ENCODE measurements at regions not wholly inside any gene's neighbourhood (a gene's known extent, or its start where the extent isn't known, plus 50 kb on each side); places are given as distances from the start of the nearest gene placed in this dataset.
"Not testable (repeated sequence)": the region's sequence is repeated elsewhere in the genome, so short reads cannot be mapped to it uniquely, and the experiment has no call there.

DNA sequence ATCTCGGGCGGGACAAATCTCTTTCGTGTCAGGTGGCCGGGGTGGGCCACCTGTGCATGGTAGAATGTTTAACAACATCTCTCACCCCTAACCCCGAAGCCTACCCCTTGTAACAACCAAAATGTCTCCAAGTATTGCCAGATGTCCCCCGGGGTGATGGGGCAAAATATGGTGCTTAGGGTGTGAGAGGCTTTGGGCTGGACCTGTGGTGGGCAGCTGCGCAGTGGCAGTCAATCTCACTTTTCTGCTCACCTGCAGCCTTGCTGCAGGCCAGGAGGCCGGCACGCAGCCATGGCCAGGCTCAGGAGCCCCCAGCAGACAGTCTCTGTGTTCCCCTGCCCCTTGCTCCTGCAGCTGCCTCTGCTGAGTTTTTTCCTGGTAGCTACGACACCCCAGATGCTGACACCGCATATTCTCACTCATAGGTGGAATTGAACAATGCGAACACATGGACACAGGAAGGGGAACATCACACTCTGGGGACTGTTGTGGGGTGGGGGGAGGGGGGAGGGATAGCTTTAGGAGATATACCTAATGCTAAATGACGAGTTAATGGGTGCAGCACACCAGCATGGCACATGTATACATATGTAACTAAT is 265.5 kb downstream of the NPHP4 start:
- H3K4me3 ChIP-seq (ENCODE audit: low read length); H3K4me1 ChIP-seq (ENCODE audit: insufficient read depth, low read length); H3K9ac ChIP-seq (ENCODE audit: low read depth, low read length); H3K9me3 ChIP-seq (ENCODE audit: insufficient read depth, low read depth, low read length); H3K27ac ChIP-seq (ENCODE audit: low read length); H3K36me3 ChIP-seq (ENCODE audit: insufficient read depth, low read depth, low read length); H3K27me3 ChIP-seq (ENCODE audit: insufficient read depth, low read length): not testable (repeated sequence)

DNA sequence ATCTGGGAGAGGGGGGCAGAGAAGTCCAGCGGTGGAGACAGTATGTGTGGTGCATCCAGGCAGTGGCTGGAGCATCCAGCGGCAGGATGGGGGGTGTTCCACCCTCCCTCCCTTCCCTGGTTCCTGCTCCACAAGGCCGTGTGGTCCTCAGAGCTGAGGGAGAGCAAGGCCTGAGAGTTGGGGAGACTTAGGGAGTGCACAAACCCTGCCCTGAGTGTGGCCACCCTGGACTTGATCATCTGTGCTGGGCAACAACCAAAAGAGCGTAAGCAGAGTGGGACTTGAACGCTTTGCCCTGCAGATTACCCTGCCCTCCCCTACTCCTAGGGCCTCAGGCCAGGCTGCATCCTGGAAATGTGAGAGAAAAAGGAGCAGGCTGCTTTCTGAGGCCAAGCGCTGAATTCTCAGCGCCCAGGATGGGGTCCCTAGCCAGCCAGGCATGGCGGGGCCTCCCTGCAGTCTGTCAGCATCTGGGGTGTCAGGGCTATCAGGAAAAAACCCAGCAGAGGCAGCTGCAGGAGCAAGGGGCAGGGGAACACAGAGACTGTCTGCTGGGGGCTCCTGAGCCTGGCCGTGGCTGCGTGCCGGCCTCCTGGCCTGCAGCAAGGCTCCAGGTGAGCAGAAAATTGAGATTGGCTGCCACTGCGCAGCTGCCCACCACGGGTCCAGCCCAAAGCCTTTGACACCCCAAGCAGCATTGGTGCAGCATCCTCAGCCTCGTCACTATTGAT is 266.2 kb downstream of the NPHP4 start:
- no peaks in the 10 kb centered on the region for H3K9me3 ChIP-seq (ENCODE audit: insufficient read depth, low read depth, low read length)
- no peak overlapping the region for H3K27ac ChIP-seq (ENCODE audit: low read length)
- H3K27me3 ChIP-seq (ENCODE audit: insufficient read depth, low read length): no peaks in the 10 kb centered on the region
- no peaks in the 10 kb centered on the region for H3K36me3 ChIP-seq (ENCODE audit: insufficient read depth, low read depth, low read length)
- no peak overlapping the region for H3K9ac ChIP-seq (ENCODE audit: low read depth, low read length)
- peaks cover 4% of the 10 kb centered on the region; the same call in 1 of the 2 replicates for H3K4me1 ChIP-seq (ENCODE audit: insufficient read depth, low read length)
- no peak overlapping the region for H3K4me3 ChIP-seq (ENCODE audit: low read length)

DNA sequence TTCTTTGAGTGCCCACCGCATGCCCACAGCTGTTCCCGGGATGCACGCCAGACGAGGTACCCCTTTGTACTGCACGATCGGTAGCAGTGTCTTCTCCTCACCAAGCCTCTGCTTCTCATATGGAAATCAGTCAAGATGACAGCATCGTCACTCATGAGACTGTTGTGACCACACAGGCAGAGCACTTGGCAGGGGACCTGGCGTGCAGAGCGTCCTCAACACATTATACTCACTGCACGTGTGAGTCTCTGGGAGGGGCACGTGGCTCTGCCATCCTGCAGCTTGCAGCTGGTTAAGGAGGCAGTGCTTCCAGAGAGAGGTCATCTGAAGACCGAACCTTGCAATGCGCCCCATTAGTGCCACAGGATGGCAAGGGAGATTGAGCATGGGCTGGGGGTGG is 266.8 kb downstream of the NPHP4 start:
- no peaks in the 10 kb centered on the region for H3K9me3 ChIP-seq (ENCODE audit: insufficient read depth, low read depth, low read length)
- no peak overlapping the region for H3K9ac ChIP-seq (ENCODE audit: low read depth, low read length)
- H3K36me3 ChIP-seq (ENCODE audit: insufficient read depth, low read depth, low read length): no peaks in the 10 kb centered on the region
- no peak overlapping the region for H3K4me3 ChIP-seq (ENCODE audit: low read length)
- peaks cover 4% of the 10 kb centered on the region; the same call in 1 of the 2 replicates for H3K4me1 ChIP-seq (ENCODE audit: insufficient read depth, low read length)
- no peak overlapping the region for H3K27ac ChIP-seq (ENCODE audit: low read length)
- H3K27me3 ChIP-seq (ENCODE audit: insufficient read depth, low read length): no peaks in the 10 kb centered on the region

DNA sequence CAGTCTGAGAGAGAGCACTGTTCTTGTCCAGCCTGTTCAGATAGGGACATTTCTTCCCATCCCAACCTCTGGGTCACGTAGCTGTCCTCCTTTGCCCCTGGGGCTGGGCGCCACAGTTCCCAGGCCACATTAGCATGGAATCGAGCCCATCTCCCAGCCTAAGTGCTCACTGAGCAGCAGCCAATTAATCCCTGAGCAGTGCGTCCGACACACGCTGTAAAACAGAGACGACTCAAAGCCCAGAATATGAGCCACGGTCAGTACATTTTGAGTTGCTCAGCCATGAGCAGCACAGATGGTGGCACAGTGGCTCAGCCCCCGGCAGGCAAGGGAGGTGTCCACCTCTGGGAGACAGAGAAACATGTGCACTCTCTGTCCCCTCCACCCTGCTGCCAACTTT is 267.4 kb downstream of the NPHP4 start:
- Histone ChIP-seq H3K9ac (ENCODE audit: low read depth, low read length) (no peak overlapping the region), H3K27ac (ENCODE audit: low read length) (no peak overlapping the region), H3K27me3 (ENCODE audit: insufficient read depth, low read length) (no peaks in the 10 kb centered on the region), H3K4me3 (ENCODE audit: low read length) (no peak overlapping the region), H3K36me3 (ENCODE audit: insufficient read depth, low read depth, low read length) (no peaks in the 10 kb centered on the region), H3K4me1 (ENCODE audit: insufficient read depth, low read length) (peaks cover 4% of the 10 kb centered on the region; the same call in 1 of the 2 replicates), H3K9me3 (ENCODE audit: insufficient read depth, low read depth, low read length) (no peaks in the 10 kb centered on the region)

DNA sequence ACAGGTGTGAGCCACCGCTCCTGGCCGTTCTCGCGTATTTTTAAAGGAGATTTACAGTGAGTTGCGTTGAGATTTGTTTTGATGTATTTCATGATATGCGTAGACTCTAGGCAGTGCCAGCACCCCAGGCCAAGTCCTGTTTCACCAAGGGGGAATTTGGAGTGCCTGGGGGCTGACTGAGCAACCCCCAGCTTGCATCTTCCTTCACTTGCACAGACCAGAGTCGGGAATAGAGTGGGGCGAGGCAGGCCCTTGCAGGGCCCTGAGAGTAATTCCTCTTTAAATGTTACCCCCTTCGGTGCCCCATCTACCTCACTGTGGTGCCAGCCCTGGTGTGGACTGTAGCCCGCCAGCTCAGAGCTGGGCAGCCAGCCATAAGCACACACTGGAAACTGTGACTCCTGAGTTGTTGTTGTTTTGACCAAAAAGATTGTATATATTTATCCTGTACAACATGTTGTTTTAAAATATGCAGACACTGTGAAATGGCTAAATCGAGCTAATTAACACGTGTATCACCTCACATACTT is 269.5 kb downstream of the NPHP4 start:
- Histone ChIP-seq H3K4me1 (ENCODE audit: insufficient read depth, low read length) (peaks cover 7% of the 10 kb centered on the region; the same call in 1 of the 2 replicates), H3K27ac (ENCODE audit: low read length) (no peak overlapping the region), H3K36me3 (ENCODE audit: insufficient read depth, low read depth, low read length) (no peaks in the 10 kb centered on the region), H3K9me3 (ENCODE audit: insufficient read depth, low read depth, low read length) (no peaks in the 10 kb centered on the region), H3K4me3 (ENCODE audit: low read length) (no peak overlapping the region), H3K9ac (ENCODE audit: low read depth, low read length) (no peak overlapping the region), H3K27me3 (ENCODE audit: insufficient read depth, low read length) (no peaks in the 10 kb centered on the region)

DNA sequence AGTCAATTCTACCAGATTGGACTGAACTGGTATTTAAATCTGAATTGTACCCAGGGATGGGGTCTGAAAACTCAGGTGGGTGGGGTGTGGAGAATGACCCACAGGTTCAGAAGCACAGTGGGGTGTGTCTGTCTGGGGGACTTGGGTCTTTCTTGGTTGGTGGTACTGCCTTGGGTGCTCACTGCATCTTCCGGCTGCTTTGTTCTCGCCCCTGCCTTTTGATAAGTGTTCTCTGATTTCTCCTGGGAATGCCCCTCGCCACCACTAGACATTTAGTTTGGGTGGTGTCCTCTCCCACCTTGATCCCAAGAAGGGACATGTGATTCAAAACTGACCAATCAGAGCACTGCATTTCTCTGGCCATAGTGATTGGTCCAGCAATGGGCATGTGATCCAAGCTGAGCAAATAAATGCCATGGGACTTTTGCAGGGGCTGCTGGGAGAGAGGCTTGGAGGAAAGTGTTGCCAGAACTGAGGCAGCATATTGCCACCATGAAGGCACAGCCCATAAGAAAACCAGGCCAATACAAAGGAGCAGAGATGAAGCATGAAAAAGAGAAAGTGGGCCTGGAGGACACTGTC is 270.5 kb downstream of the NPHP4 start:
- H3K4me3 ChIP-seq (ENCODE audit: low read length): no peak overlapping the region
- H3K9ac ChIP-seq (ENCODE audit: low read depth, low read length): no peak overlapping the region
- H3K36me3 ChIP-seq (ENCODE audit: insufficient read depth, low read depth, low read length): no peaks in the 10 kb centered on the region
- no peak overlapping the region for H3K27ac ChIP-seq (ENCODE audit: low read length)
- H3K4me1 ChIP-seq (ENCODE audit: insufficient read depth, low read length): peaks cover 14% of the 10 kb centered on the region; the same call in 1 of the 2 replicates
- H3K9me3 ChIP-seq (ENCODE audit: insufficient read depth, low read depth, low read length): no peaks in the 10 kb centered on the region
- H3K27me3 ChIP-seq (ENCODE audit: insufficient read depth, low read length): no peaks in the 10 kb centered on the region

DNA sequence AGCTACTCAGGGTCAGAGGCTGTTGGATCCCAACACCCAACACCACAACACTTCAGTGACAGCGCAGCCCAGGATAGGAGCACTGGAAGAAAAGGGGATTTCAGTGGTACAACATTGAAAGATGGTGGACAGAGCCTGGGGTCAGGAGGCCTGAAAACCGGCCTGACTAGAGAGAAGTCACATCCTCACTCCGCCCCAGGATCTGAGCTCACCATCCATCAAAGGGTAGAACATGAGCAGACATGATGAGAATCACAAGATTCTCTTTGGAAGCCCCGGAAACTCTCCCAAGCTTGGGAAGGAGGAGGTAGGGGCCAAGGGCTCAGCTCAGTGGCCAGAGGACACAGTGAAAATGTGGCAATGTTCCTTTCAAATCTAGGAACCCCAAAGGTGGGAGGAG is 271.3 kb downstream of the NPHP4 start:
- Histone ChIP-seq H3K36me3 (ENCODE audit: insufficient read depth, low read depth, low read length) (no peaks in the 10 kb centered on the region), H3K27ac (ENCODE audit: low read length) (no peak overlapping the region), H3K9me3 (ENCODE audit: insufficient read depth, low read depth, low read length) (no peaks in the 10 kb centered on the region), H3K27me3 (ENCODE audit: insufficient read depth, low read length) (no peaks in the 10 kb centered on the region), H3K4me1 (ENCODE audit: insufficient read depth, low read length) (peaks cover 14% of the 10 kb centered on the region; the same call in 1 of the 2 replicates), H3K9ac (ENCODE audit: low read depth, low read length) (no peak overlapping the region), H3K4me3 (ENCODE audit: low read length) (no peak overlapping the region)

DNA sequence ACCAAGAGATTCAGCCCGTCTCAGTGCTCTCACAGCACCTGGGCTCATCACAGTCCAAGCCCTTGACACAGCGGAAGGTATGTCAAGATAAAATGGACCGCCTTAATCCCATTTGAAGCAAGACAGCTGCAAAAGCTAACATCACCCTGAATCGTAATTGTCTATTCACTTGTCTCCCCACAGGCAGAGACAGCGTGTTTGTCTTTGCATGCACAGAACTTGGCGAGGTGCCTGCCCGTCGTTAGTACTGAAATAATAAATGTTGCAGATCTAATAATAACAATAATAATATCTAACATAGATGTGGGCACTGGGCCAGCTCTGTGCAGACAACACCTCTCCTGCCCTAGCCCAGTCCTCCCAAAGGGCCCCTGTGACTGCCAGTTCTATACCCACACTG is 271.7 kb downstream of the NPHP4 start:
- Histone ChIP-seq H3K27me3 (ENCODE audit: insufficient read depth, low read length) (no peaks in the 10 kb centered on the region), H3K9ac (ENCODE audit: low read depth, low read length) (no peak overlapping the region), H3K27ac (ENCODE audit: low read length) (no peak overlapping the region), H3K9me3 (ENCODE audit: insufficient read depth, low read depth, low read length) (no peaks in the 10 kb centered on the region), H3K4me1 (ENCODE audit: insufficient read depth, low read length) (peaks cover 14% of the 10 kb centered on the region; the same call in 1 of the 2 replicates), H3K4me3 (ENCODE audit: low read length) (no peak overlapping the region), H3K36me3 (ENCODE audit: insufficient read depth, low read depth, low read length) (no peaks in the 10 kb centered on the region)

DNA sequence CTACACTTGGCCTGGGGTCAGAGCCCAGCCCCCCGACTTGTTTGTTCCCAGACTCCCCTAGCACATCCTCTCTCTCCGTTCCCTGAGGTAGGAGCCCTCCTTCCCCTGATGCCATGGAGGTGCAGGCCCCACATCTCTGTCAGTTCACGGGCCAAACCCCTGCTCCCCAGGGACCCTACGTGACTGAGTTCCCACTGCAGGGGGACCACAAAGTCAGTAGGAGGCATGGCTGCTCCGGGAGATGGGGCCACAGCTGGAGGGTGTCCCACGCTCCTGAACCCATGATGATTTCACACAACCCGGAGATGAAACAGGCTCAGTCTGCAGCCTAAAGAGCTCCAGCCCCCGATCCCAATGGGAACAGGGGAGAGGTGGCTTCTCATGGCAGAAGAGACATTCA is 272.2 kb downstream of the NPHP4 start:
- Histone ChIP-seq H3K4me3 (ENCODE audit: low read length) (no peak overlapping the region), H3K9me3 (ENCODE audit: insufficient read depth, low read depth, low read length) (no peaks in the 10 kb centered on the region), H3K4me1 (ENCODE audit: insufficient read depth, low read length) (peaks cover 14% of the 10 kb centered on the region; the same call in 1 of the 2 replicates), H3K9ac (ENCODE audit: low read depth, low read length) (no peak overlapping the region), H3K36me3 (ENCODE audit: insufficient read depth, low read depth, low read length) (no peaks in the 10 kb centered on the region), H3K27ac (ENCODE audit: low read length) (no peak overlapping the region), H3K27me3 (ENCODE audit: insufficient read depth, low read length) (no peaks in the 10 kb centered on the region)

DNA sequence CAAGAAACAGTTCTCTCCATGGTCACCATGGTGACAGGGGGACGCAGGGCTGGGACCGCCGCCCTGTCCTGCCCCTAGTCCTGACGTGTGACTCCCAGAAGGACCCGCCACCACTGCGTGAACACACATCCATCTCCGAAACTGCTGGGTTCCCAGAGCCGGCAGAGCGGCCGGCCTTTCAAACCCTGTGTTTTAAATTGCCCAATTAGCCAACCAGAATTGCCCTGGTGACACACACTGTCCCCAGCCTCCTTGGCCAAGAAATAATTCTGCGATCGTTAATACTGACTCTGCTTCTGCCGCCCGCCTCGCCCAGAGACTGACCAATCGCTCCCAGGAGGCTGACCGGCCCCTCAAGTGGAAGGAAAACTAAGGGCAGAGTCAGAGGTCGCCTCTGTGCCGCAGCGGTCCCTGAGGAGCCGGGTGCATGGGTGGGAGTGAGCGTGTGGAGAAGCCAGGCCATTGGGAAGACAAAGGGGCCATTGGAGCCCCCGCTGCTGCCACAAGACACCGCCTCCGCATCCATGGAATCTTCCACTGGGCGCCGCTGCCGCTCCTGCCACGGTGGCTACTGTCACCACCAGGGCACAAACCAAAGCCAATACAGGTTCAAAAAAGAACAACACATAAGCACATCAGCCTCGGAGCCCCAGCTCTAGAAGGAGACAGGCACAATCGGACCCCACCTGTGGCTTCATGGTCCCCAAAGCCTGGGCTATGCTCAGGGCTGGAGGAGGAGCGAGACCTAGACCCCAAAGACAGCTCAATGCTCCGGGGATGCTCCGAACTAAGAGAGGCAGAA is 273.2 kb downstream of the NPHP4 start:
- Histone ChIP-seq H3K4me3 (ENCODE audit: low read length) (no peak overlapping the region), H3K4me1 (ENCODE audit: insufficient read depth, low read length) (peaks cover 14% of the 10 kb centered on the region; the same call in 1 of the 2 replicates), H3K9ac (ENCODE audit: low read depth, low read length) (no peak overlapping the region), H3K9me3 (ENCODE audit: insufficient read depth, low read depth, low read length) (no peaks in the 10 kb centered on the region), H3K27me3 (ENCODE audit: insufficient read depth, low read length) (no peaks in the 10 kb centered on the region), H3K27ac (ENCODE audit: low read length) (no peak overlapping the region), H3K36me3 (ENCODE audit: insufficient read depth, low read depth, low read length) (no peaks in the 10 kb centered on the region)

DNA sequence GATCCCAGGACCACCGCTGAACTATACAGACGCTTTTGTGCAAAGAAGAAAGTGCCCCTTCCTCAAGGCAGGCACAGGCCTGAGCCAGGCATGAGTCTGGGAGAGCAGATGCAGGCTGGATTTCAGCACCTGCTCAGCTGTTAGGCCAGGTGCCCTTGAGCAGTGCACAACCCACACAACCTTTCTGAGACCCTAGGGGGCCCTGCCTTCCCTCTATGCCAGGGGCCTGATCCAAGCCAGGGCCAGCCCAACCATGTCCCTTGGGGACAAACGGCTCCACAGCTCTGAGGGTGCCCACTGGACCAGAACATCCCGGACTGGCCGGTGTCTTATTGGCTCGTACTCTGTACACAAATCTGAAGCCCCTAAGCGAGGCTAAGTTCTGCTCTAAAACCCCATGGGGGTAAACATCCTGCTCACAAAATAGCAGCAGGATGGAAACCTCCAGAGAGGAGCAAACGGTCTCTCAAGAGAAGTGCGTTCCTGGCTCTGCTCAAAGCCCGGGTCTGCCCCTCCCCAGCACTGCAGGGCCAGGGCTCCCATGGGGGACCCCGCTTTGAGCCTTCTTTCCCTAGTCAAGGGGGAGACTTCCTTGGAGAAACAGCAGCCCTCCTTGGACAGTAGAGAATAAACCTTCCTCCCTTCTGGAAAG is 275.1 kb downstream of the NPHP4 start:
- Histone ChIP-seq H3K27me3 (ENCODE audit: insufficient read depth, low read length) (no peaks in the 10 kb centered on the region), H3K4me3 (ENCODE audit: low read length) (no peak overlapping the region), H3K9me3 (ENCODE audit: insufficient read depth, low read depth, low read length) (no peaks in the 10 kb centered on the region), H3K36me3 (ENCODE audit: insufficient read depth, low read depth, low read length) (no peaks in the 10 kb centered on the region), H3K27ac (ENCODE audit: low read length) (no peak overlapping the region), H3K4me1 (ENCODE audit: insufficient read depth, low read length) (peaks cover 14% of the 10 kb centered on the region; the same call in 1 of the 2 replicates), H3K9ac (ENCODE audit: low read depth, low read length) (no peak overlapping the region; the same call in 1 of the 2 replicates)

Measured in iPS-20b (cell line).